Body of pancreas (tissue), 4 donors: ENCODE measurements at regions not wholly inside any gene's neighbourhood (a gene's known extent, or its start where the extent isn't known, plus 50 kb on each side); places are given as distances from the start of the nearest gene placed in this dataset.
"Not testable (repeated sequence)": the region's sequence is repeated elsewhere in the genome, so short reads cannot be mapped to it uniquely, and the experiment has no call there.

Experiments
- POLR2A ChIP-seq, 3 donors: fragments of 450-650 bp; IDR thresholded peaks; one replicate each; pipeline ENCODE4 v1.6.1; 2016; ENCODE audit warnings: antibody characterized with exemption in 3 of 3, mild to moderate bottlenecking in 2 of 3
- TF ChIP-seq, protein P1 (sequence below), 7 experiments: fragments of 450-650 bp in 4 of 7; fragments of 200-600 bp in 3 of 7; sonication (generic) in 3 of 7; IDR thresholded peaks; one replicate each; pipeline ENCODE4 v1.5.1; 2016 to 2019; ENCODE audit warnings: antibody characterized with exemption in 7 of 7

DNA sequence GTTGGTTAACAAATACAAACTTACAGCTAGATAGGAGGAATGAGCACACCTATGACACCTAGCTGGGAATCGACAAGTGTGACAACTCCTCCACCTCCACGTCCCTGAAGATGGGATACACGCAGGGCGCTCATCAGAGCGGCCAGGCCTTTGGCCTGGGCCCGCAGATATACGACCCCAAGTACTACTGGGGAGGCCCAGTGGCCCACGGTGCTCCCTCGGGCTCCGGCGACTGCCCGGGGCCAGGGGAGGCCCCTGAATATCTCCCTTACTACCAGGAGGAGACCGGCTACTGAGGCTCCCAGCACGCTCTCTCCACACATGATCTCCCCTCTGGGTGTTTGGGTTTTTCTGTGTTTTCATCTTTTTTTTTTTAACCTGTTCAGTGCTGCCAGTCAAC is 801.3 kb downstream of the SPATA31A6 start:
- TF ChIP-seq, protein P1, sequence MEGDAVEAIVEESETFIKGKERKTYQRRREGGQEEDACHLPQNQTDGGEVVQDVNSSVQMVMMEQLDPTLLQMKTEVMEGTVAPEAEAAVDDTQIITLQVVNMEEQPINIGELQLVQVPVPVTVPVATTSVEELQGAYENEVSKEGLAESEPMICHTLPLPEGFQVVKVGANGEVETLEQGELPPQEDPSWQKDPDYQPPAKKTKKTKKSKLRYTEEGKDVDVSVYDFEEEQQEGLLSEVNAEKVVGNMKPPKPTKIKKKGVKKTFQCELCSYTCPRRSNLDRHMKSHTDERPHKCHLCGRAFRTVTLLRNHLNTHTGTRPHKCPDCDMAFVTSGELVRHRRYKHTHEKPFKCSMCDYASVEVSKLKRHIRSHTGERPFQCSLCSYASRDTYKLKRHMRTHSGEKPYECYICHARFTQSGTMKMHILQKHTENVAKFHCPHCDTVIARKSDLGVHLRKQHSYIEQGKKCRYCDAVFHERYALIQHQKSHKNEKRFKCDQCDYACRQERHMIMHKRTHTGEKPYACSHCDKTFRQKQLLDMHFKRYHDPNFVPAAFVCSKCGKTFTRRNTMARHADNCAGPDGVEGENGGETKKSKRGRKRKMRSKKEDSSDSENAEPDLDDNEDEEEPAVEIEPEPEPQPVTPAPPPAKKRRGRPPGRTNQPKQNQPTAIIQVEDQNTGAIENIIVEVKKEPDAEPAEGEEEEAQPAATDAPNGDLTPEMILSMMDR (IDR thresholded peaks at IDR 0.05), result not testable (repeated sequence)
- TF ChIP-seq POLR2A (IDR thresholded peaks at IDR 0.05), result not testable (repeated sequence)
